ENCODE measurements at regions not wholly inside any gene's neighbourhood (a gene's known extent, or its start where the extent isn't known, plus 50 kb on each side); places are given as distances from the start of the nearest gene placed in this dataset.
"Not testable (repeated sequence)": the region's sequence is repeated elsewhere in the genome, so short reads cannot be mapped to it uniquely, and the experiment has no call there.

GRCh38 chr17:5919089-5919488, 151.1 kb upstream of the WSCD1 start:
- H3K4me3 Mint-ChIP-seq: no peak overlapping the region
- 70% methylated on average over 4 of the region's 4 CpGs for WGBS (ENCODE audit: insufficient coverage)
- no peaks in the 10 kb centered on the region for H3K9me3 ChIP-seq (ENCODE audit: control insufficient read depth, insufficient read depth, low read length)
- H3K27ac Mint-ChIP-seq: no peak overlapping the region
- H3K27me3 Mint-ChIP-seq (ENCODE audit: low read depth in 2 of 2): peaks cover 0 to 6% of the 10 kb centered on the region in 2 donors
- H3K4me1 Mint-ChIP-seq: no peaks in the 10 kb centered on the region
- no peaks in the 10 kb centered on the region for H3K9me3 Mint-ChIP-seq
- no peak overlapping the region for H3K4me3 ChIP-seq (ENCODE audit: low read length)
- H3K27ac ChIP-seq (ENCODE audit: low read length): no peak overlapping the region
- no peak for TF ChIP-seq CTCF (IDR thresholded peaks at IDR 0.05)
- no peaks in the 10 kb centered on the region for H3K27me3 ChIP-seq (ENCODE audit: control insufficient read depth, insufficient read depth, low read length)
- H3K36me3 ChIP-seq (ENCODE audit: control insufficient read depth, insufficient read depth, low read length): no peaks in the 10 kb centered on the region
- intact Hi-C loops (cut with micrococcal nuclease): no loop called here
- no peaks in the 10 kb centered on the region for H3K36me3 Mint-ChIP-seq
- H3K4me1 ChIP-seq (ENCODE audit: control insufficient read depth, insufficient read depth, low read length): no peaks in the 10 kb centered on the region
- DNase-seq (no peak), ATAC-seq (no peak)

DNA sequence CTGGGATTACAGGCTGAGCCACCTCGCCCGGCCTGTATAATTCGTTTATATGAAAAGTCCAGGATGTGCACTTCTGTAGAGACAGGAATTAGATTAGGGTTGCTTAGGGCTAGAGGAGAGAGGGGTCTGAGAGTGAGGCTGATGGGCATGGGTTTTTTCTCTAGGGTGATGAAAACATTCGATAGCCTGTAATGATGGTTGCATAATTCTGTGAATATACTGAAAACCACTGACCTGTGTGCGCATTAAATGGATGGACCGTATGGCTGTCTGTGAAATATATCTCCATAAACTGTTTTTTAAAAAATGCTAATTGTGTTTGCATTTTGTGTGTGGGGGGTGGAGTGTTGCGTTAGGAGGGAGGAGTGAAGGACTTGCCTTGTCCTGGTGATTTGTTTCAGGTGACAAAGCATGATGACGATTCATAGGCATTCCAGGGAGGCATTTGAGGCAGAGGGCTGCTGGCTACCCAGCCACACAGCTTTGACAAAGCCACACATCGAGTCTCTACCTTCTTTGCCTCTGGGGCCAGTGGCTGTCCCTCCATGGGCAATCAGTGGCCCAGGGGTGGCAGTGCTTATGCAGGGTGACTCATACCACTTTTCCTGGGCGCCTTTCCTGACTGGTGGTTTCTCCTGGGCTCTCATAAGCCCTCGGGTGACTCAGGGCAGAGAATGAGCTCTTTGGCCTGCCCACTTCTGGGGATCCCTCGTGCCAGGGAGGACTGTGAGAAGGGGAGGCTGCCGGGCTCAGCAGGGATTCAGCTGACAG, 148.5 kb upstream of the WSCD1 start:
- H3K9me3 Mint-ChIP-seq: no peaks in the 10 kb centered on the region
- H3K4me3 Mint-ChIP-seq: no peak overlapping the region
- Histone ChIP-seq H3K36me3 (ENCODE audit: control insufficient read depth, insufficient read depth, low read length) (no peaks in the 10 kb centered on the region), H3K9me3 (ENCODE audit: control insufficient read depth, insufficient read depth, low read length) (no peaks in the 10 kb centered on the region), H3K27ac (ENCODE audit: low read length) (no peak overlapping the region), H3K4me1 (ENCODE audit: control insufficient read depth, insufficient read depth, low read length) (no peaks in the 10 kb centered on the region), H3K4me3 (ENCODE audit: low read length) (no peak overlapping the region), H3K27me3 (ENCODE audit: control insufficient read depth, insufficient read depth, low read length) (no peaks in the 10 kb centered on the region)
- no peaks in the 10 kb centered on the region for H3K36me3 Mint-ChIP-seq
- intact Hi-C loops (cut with micrococcal nuclease): no loop called here
- TF ChIP-seq CTCF (IDR thresholded peaks at IDR 0.05): no peak
- no peaks in the 10 kb centered on the region for H3K4me1 Mint-ChIP-seq
- 79% methylated on average over 13 of the region's 13 CpGs for WGBS (ENCODE audit: insufficient coverage)
- ATAC-seq (no peak), DNase-seq (no peak)
- peaks cover 0 to 6% of the 10 kb centered on the region in 2 donors for H3K27me3 Mint-ChIP-seq (ENCODE audit: low read depth in 2 of 2)
- H3K27ac Mint-ChIP-seq: no peak overlapping the region

GRCh38 chr17:5922476-5922875, 147.7 kb upstream of the WSCD1 start:
- H3K4me3 Mint-ChIP-seq: no peak overlapping the region
- H3K4me1 ChIP-seq (ENCODE audit: control insufficient read depth, insufficient read depth, low read length): no peaks in the 10 kb centered on the region
- DNase-seq: peak in 1 of 2 donors; percentile 8
- ATAC-seq: no peak
- no peak overlapping the region for H3K27ac Mint-ChIP-seq
- WGBS (ENCODE audit: insufficient coverage): 89% methylated on average over 10 of the region's 10 CpGs
- intact Hi-C loops (cut with micrococcal nuclease): no loop called here
- no peak overlapping the region for H3K27ac ChIP-seq (ENCODE audit: low read length)
- H3K4me3 ChIP-seq (ENCODE audit: low read length): no peak overlapping the region
- H3K36me3 ChIP-seq (ENCODE audit: control insufficient read depth, insufficient read depth, low read length): no peaks in the 10 kb centered on the region
- no peak for TF ChIP-seq CTCF (IDR thresholded peaks at IDR 0.05)
- H3K27me3 ChIP-seq (ENCODE audit: control insufficient read depth, insufficient read depth, low read length): no peaks in the 10 kb centered on the region
- no peaks in the 10 kb centered on the region for H3K36me3 Mint-ChIP-seq
- H3K4me1 Mint-ChIP-seq: no peaks in the 10 kb centered on the region
- no peaks in the 10 kb centered on the region for H3K9me3 ChIP-seq (ENCODE audit: control insufficient read depth, insufficient read depth, low read length)
- H3K9me3 Mint-ChIP-seq: no peaks in the 10 kb centered on the region
- peaks cover 0 to 6% of the 10 kb centered on the region in 2 donors for H3K27me3 Mint-ChIP-seq (ENCODE audit: low read depth in 2 of 2)

DNA sequence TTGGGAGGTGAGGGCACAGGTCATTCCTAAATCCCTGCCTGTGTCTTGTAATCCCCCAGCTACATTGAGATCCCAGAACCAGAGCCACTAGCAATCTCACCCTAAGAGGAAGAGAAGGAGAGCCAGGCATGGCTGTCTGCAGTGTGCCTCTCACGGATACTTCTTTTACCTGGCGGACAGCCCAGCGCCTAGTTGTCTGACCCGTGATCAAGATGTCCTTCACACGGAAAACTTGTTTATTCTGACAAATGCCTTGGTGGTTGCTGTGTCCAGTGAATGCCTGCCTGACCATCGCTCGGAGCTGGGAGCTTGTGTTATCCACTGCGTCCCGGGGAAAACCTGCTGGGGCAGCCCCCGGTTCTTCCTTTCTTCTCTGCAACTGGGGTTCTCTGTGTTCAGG, 140.5 kb upstream of the WSCD1 start:
- 93% methylated on average over 10 of the region's 10 CpGs for WGBS (ENCODE audit: insufficient coverage)
- Histone ChIP-seq H3K4me3 (ENCODE audit: low read length) (no peak overlapping the region), H3K27ac (ENCODE audit: low read length) (no peak overlapping the region), H3K36me3 (ENCODE audit: control insufficient read depth, insufficient read depth, low read length) (no peaks in the 10 kb centered on the region), H3K27me3 (ENCODE audit: control insufficient read depth, insufficient read depth, low read length) (no peaks in the 10 kb centered on the region), H3K9me3 (ENCODE audit: control insufficient read depth, insufficient read depth, low read length) (no peaks in the 10 kb centered on the region), H3K4me1 (ENCODE audit: control insufficient read depth, insufficient read depth, low read length) (no peaks in the 10 kb centered on the region)
- H3K27me3 Mint-ChIP-seq (ENCODE audit: low read depth in 2 of 2): peaks cover 4 to 7% of the 10 kb centered on the region in 2 donors
- H3K4me1 Mint-ChIP-seq: no peaks in the 10 kb centered on the region
- DNase-seq (no peak), ATAC-seq (no peak)
- no peak overlapping the region for H3K4me3 Mint-ChIP-seq
- H3K36me3 Mint-ChIP-seq: no peaks in the 10 kb centered on the region
- TF ChIP-seq CTCF (IDR thresholded peaks at IDR 0.05): no peak
- no peak overlapping the region for H3K27ac Mint-ChIP-seq
- H3K9me3 Mint-ChIP-seq: no peaks in the 10 kb centered on the region
- intact Hi-C loops (cut with micrococcal nuclease): no loop called here

GRCh38 chr17:5930555-5930954, 139.6 kb upstream of the WSCD1 start:
- not testable (repeated sequence) for H3K4me3 ChIP-seq (ENCODE audit: low read length)
- WGBS (ENCODE audit: insufficient coverage): 88% methylated on average over 1 of the region's 1 CpG

More at GRCh38 chr17:5930555-5930954, 139.6 kb upstream of the WSCD1 start:
- DNase-seq; ATAC-seq; H3K36me3 Mint-ChIP-seq; H3K4me1 ChIP-seq (ENCODE audit: control insufficient read depth, insufficient read depth, low read length); H3K9me3 Mint-ChIP-seq; H3K4me1 Mint-ChIP-seq; H3K27ac ChIP-seq (ENCODE audit: low read length); H3K27ac Mint-ChIP-seq; intact Hi-C loops (cut with micrococcal nuclease); H3K36me3 ChIP-seq (ENCODE audit: control insufficient read depth, insufficient read depth, low read length); H3K9me3 ChIP-seq (ENCODE audit: control insufficient read depth, insufficient read depth, low read length); H3K27me3 Mint-ChIP-seq (ENCODE audit: low read depth in 2 of 2); H3K27me3 ChIP-seq (ENCODE audit: control insufficient read depth, insufficient read depth, low read length); H3K4me3 Mint-ChIP-seq: not testable (repeated sequence)
